Hypothalamus (tissue), 51 donors: ENCODE measurements at regions not wholly inside any gene's neighbourhood (a gene's known extent, or its start where the extent isn't known, plus 50 kb on each side); places are given as distances from the start of the nearest gene placed in this dataset.
"Not testable (repeated sequence)": the region's sequence is repeated elsewhere in the genome, so short reads cannot be mapped to it uniquely, and the experiment has no call there.

Source experiments
- DNase-seq, 51 donors: peaks; one replicate each; lab custom pipeline; 2025; lab: John Stamatoyannopoulos, UW

DNA sequence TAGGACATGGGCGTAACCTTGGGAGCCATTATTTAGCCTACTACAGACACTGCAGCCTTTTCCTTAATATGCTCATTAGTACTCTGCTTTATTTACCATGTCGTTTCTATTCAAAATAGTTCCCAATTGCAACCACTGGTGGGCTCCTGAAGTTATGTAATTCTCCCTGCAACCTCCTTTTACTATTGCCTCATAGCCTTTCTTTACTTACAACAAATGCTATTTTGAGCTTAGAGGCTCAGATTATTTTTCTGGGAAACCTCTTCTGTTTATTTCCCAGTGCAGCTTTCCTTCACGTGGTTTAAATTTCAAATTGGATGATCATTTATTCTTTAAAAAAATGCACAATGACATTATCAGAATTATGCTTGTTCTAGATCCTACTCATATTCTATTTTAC, 492.3 kb upstream of the TMEFF2 start:
- no peak for DNase-seq

DNA sequence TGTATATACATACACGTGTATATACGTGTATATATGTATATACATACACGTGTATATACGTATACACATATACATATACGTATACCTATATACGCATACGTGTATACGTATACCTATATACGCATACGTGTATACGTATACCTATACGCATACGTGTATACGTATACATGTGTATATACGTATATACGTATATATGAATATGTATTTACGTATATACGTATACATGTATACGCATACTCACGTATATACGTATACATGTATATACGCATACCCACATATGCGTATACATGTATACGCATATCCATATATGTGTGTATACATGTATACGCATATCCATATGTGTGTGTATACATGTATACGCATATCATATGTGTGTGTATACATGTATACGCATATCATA, 487.8 kb upstream of the TMEFF2 start:
- not testable (repeated sequence) for DNase-seq

DNA sequence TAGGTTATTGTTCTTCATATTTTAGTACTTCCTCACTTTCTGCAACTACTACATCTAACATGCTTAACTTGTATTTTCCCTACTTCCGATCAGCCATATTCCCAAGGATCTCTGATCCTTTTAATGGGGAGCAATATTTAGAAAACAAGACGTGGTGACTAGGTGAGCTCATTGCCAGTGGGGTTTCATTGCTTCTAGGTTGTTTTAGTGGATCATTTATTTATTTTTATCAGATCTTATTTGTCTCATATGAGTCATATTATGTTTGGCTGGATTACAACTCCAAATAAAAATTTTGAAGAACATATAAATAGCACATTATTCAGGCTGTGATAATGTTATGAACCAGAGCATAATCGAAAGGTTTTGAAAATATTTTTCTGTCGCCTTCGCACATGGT, 480.9 kb upstream of the TMEFF2 start:
- no peak for DNase-seq

DNA sequence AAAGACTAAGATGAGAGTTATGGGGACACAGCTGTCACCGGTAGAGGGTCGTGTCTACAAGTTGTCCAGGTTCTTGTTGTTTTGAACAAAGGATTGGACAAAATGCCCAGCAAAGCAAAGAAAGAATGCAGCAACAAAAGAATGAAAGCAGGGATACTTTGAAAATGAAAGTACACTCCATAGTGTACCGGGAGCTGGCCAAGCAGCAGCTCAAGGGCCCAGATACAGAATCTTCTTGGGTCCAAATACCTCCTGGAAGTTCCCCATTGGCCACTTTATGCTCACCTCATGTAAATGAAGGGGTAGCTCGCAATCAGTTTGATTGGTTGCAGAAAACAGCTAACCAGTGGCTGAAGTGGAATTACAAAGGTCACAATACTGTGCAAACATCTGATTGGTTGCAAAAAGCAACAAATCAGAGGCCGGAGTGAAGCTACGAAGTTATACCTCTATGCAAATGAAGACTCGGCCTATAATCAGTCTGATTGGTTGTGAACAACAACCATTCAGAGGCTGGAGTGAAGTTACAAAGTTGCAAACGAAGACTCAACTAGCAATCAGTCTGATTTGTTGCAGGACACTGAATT, 474.9 kb upstream of the TMEFF2 start:
- no peak for DNase-seq

DNA sequence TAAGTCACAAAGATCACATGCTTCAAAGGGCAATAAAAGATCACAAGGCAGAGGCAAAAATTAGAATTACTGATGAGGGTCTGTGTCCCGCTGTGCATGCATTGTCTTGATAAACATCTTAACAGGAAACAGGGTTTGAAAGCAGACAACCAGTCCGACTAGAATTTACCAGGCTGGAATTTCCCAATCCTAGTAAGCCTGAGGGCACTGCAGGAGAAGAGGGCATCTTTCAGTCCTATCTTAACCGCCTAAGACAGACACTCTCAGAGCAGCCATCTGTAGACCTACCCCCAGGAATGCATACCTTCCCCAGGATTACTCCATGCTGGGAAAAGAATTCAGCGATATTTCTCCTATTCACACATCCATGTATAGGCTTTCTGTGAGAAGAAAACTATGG, 465.8 kb upstream of the TMEFF2 start:
- DNase-seq: not testable (repeated sequence)

DNA sequence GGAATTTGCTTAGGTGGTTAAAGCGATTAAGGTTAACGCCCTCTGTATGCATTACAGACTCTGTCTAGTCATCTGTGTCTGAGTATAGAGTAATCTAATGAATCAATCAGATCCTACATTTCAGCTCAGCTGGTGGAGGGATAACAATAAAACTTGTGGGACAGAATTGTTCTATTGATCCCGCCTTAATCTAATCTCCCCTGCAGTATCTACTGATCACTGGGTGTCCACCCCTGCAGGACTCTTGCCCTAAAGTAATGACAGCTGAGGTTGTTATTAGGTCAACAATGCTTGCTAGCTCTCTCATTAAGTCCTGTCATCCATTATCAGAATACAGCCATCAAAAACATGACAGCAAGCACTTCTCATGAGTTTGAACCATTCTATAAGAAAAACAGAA, 462.6 kb upstream of the TMEFF2 start:
- no peak for DNase-seq

DNA sequence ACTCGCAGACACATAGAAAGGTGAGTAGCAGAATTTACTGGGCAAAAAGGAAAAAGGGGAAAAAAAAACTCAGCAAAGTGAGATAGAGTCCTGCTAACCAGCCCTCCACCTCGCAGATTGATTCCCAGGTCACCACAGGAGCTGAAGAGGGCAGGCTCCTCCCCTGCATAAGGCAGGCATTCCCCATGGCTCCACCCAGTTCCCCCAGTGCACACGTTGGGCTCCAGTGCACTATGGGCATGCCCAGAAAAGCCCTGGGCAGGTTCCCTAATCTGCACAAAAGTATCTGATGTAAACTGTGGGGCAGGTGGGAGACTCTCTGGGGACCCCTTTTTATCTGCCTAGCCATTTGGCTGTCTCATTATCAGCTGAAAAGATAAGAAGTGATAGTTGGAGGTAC, 461.2 kb upstream of the TMEFF2 start:
- DNase-seq: no peak

DNA sequence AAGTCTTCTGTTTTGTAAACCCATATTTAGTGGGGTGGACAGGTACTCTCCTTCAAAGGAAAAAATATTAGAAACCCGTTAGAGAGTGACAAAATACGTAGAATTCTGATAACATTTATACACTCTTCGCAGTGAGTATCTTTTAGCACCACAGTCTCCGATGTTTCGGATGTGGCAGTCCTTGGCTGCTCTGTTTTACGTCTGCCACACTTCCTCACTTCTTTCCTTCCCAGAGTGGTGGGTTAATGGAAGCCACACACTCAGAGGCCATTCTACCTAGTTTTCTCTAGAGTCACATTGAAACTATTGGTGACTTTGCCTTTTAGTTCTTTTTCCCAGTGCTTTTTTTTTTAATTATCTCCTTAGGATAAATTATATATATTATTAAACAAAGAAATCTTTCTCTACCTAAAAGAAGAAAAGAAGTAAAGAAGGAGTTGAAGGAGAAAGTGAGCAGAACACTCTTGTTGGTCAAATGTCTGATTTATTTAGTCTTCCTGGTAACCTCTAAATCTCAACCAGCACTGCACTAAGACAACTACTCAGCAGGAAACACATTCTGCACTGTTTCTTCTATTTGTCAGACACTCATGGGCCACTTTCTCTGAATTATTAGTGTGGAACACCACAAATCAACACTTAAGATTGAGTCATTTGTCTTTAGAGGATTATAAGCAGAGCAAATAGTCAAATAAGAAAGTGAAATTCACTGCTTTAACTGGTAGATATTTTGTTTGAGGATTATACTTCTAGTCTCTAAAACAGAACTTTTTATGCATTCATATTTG, 451.3 kb upstream of the TMEFF2 start:
- no peak for DNase-seq

DNA sequence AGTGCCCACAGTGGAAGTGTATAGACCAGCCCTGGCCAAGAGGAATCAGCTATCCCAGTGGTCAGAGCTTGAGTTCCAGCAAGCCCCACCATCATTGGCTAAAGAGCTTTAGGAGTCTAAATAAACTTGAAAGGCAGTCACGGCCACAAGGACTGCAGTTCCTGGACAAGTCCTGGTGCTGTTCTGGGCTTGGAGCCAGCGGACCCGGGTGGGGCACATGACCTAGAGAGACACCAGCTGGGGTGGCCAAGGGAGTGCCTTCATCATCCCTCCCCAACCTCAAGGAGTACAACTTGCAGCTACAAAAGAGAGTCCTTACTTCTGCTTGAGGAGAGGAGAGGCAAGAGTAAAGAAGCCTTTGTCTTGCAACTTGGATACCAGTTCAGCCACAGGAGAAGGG, 439.8 kb upstream of the TMEFF2 start:
- no peak for DNase-seq

DNA sequence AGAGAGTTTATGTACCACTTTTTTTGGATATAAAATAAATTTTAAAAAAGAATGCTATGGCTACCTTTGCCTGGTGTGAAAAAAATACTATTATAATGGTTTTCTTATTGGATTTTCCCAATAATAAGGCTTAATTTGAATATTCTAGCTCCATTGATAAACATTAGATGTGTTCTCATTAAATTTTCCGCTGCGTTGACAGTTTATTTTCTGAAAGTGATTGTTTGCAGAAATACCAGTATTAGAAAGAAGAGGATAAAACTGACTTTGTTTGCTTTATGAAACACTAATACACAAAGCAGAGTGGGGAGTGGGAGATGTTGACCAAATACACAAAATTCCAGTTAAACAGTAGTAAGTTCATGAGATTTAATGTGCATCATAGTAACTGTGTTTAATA, 433.3 kb upstream of the TMEFF2 start:
- DNase-seq: no peak

DNA sequence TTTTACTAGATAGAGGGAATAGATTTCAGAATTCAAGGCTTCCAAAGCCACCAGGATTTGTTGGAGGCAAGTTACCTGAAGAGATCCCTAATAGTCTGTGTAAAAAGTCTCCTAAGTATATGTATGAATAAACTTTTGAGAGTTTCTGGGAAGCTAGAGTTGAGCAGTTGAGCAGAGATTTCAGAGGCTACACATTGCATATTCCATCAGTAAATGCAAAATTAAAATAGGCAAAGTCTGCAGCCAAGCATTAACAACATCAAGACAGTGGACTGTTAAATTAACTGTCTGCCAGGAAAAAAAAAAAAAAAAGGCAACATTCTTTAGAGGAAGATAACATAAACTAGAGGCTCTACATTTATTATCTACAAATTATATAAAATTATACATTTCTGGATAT, 420.4 kb upstream of the TMEFF2 start:
- DNase-seq: no peak

DNA sequence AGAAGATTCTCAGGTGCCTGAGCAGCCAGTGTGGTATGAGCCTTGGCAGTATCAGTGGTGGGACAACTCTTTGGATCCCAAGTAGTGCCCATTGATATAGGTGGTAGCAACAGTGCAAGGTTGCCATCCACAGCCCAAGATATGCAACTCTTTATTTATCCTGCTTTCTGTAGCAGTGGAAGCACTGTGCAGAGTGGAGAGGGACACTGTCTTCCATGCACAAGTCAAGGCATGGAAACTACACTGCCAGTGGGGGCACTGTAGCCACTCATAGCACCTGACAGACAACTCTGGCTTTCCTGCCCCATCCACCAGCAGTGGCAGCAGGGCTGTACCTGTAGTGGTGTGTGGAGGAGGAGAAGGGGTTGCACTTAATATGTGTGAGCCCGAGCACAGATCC, 409.6 kb upstream of the TMEFF2 start:
- DNase-seq: no peak

DNA sequence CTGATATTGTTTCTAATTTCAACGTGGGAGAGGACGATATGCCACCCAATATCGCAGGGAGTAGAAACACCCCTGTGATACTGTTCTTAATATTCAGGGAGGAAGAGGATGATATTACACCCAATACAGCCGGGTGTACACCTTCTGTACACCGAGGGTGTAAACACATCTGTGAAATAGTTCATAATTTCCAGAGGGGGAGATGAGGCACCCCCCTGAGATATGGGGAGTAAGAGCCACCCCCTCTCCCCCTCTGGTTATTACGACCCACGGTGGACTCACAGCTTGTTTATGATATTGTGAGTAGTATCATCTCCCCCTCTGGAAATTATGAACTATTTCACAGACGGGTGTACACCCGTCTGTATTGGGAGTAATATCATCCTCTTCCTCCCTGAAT, 403.9 kb upstream of the TMEFF2 start:
- DNase-seq: not testable (repeated sequence)

DNA sequence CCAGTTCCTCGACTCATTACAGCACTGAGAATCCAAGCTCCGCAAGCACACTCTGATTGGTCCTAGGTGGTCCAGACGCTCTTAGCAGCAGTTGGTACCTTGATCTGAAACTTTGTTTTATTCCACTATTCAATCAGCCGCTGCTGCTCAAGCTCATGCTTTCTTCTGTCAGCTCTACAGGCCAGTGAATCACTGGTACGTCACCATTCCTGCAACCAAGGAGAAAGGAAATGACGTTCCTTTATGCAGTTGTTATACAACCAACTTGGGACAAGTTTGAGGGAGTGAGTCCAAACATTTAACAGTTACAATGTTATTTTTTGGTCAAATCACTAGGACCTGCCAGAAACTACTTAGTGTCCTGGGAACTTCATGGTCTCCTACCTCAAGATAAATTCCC, 398.8 kb upstream of the TMEFF2 start:
- no peak for DNase-seq

DNA sequence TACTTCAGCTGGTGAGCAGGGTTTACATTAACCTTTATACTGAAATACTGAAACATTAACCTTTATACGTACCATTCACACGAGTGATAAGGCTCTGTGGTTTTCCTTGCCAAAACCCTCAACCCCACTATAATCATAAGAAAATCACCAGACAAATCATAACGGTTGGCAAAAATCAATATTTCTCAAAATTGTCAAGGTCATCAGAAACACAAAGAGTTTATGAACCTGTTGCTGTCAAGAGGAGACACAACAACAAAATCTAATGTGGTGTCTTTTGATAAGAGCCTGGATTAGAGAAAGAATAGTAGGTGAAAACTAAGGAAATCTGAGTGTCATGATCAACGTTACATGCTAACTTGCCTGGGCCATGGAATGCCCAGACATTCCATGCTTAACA, 396.9 kb upstream of the TMEFF2 start:
- no peak for DNase-seq

DNA sequence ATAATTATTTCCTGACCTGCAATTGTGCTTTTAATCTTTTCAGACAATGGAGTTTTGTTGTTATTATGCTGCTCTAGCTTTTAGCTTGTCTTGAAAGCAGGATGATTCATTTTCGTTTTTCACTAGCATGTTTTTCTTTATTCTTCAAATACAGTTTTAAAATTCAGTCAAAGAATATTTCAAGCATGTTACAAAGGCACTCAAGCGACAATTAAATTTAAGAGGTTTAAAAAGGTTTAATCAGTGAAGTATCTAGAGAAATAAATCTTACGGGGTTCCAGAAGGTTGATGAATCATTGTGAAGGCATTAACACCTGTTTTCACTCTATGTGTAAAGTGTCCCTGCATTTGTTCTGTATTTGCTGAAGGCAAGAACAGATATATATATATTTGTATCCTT, 390.7 kb upstream of the TMEFF2 start:
- DNase-seq: no peak

DNA sequence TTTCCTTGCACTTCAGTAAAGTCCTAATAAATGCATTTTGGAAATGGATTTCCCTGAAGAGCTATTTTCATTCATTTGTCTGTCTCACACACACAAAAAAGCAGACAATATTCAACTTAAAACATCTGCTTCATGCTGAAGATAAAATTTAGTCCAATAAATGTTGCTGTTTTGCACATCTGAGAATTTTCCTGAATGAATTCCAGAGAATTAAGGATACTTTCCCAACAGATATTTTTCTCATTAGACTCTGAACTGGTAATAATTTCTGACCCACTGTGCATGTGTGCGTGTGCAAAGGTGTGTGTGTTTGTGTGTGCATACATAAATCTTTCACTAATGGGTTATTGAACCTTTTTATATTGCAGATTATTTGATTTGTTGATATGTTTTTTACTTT, 390.2 kb upstream of the TMEFF2 start:
- DNase-seq: no peak

DNA sequence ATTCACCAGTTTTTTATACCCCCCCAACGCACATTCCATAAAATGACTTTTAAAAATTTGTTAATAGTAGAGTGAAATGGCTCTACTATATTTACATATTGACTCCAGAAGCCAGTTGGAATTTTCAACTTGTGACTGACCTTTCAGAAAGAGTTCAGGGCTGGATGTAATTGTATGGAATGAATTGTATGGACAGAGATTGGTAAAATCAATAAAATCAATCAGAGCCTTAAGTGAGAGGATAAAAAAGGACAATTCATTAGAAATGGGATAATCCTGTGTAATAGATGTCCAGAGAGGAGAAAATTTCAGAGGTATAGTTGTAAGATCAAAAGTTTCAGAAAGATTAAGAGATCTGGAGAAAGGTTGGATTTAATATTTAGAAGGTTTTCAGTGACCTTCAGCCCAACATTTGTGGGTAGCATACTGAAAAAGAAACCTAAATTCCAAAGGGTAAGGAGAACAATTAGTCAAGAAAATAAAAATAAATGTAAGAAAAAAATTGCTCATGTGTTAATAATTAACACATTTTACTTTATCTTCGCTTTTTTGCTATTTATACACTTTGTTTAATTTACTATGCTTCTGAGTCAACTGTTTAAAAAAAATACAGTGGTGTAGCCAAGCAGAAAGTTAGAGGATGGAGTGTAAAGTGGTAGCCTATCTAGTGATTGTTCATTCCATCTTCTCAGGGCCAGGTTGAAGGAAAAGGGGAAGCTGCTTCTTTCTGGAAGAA, 385.4 kb upstream of the TMEFF2 start:
- DNase-seq: no peak

DNA sequence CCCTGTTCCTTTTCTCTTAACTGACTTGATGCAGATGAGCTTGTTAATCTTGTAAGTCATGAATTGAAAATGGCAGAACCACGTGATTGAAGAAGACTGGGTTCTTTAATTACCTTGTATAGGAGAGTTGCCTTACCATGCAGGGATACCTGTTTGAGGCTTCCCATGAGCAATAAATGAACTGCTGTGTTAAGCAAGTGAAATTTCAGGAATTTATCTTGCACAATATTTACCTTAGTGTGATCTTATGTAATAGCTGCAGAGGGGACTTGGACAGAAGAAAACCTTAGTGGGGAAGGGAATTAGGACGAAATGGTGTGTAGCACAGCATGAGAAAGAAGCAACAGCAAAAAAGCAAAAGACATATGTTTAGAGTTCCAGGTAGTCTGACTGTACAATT, 384.0 kb upstream of the TMEFF2 start:
- DNase-seq: no peak

DNA sequence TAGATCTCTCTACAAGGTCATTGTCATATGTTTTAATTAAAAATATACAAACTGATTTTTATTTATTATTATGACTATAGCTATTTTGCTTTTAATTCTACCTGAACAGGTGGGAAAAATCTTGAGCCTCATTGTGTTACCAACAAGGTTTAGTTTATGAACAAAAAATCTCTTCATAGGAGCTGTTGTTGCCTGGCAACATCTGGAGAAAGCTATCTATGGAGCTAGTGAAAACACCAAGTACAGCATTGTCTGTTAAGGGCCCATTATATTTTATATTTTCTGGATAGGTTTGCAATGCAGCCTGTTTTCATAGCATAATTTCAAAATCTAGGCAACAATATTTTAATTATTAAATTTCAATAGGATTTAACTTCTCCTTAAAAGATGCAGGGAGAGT, 383.0 kb upstream of the TMEFF2 start:
- DNase-seq: no peak

DNA sequence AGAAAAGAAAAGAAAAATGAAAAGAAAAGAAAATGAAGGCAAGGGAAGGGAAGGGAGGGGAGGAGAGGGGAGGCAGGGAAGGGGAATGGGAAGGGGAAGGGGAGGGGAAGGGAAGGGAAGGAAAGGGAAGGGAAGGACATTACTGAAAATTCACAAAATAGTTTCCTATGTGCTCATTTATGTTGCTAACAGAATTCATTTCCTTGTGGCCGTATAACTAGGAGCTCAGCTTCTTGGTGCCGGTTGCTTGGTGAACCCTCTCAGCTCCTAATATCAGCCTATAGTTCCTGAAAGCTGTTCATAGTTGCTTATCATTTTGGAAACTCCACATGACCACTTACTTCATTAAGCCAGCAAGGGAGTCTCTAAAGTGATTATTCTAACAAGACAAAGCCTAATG, 379.8 kb upstream of the TMEFF2 start:
- no peak for DNase-seq

DNA sequence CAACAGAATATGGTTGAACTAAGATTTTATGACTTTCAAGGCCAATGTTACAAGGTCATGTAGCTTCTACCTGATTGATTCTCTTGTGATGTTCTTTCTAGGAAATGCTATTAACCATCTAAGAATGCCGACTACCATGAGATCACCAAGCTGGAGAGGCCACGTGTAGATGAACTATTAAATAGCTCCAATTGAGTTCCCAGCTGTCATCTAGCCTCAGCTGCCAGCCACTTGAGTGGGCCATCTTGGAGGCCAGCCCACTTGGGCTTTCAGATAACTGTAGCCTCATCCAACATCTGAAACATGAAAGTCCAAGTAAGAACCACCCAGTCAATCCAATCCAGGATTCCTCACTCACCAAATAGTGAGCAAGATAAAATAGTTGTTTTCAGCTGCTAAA, 376.9 kb upstream of the TMEFF2 start:
- no peak for DNase-seq
